HepG2 (cell line): ENCODE measurements at regions not wholly inside any gene's neighbourhood (a gene's known extent, or its start where the extent isn't known, plus 50 kb on each side); places are given as distances from the start of the nearest gene placed in this dataset.
"Not testable (repeated sequence)": the region's sequence is repeated elsewhere in the genome, so short reads cannot be mapped to it uniquely, and the experiment has no call there.

Experiments
- ARNTL ChIP-seq: sonication (generic); formaldehyde crosslinking; IDR thresholded peaks from 2 replicates; pipeline ENCODE4 v1.4.0; 2020; ENCODE audit warnings: mild to moderate bottlenecking, missing genetic modification reagents
- GABPA ChIP-seq, 2 experiments: IDR thresholded peaks; 2 replicates each; pipeline ENCODE4 v1.6.1; 2011 to 2016; ENCODE audit warnings: low read depth in 2 of 2, low read length in 1 of 2, missing biosample characterization in 1 of 2, missing genetic modification characterization in 1 of 2
- HOXD1 ChIP-seq: sonication (generic); formaldehyde crosslinking; IDR thresholded peaks from 2 replicates; pipeline ENCODE4 v1.5.0; 2020; ENCODE audit warnings: missing genetic modification reagents
- MYNN ChIP-seq: sonication (generic); formaldehyde crosslinking; IDR thresholded peaks from 2 replicates; pipeline ENCODE4 v1.4.0; 2020; ENCODE audit warnings: mild to moderate bottlenecking, low read depth, missing genetic modification reagents
- NR1H2 ChIP-seq: sonication (generic); formaldehyde crosslinking; IDR thresholded peaks from 2 replicates; pipeline ENCODE4 v1.8.1; 2022; ENCODE audit warnings: low read depth, missing genetic modification reagents, borderline replicate concordance
- PBX2 ChIP-seq: IDR thresholded peaks from 2 replicates; pipeline ENCODE4 v1.6.1; 2016; ENCODE audit warnings: control low read depth
- POLR2AphosphoS5 ChIP-seq: IDR thresholded peaks from 2 replicates; pipeline ENCODE4 v1.6.1; 2012; ENCODE audit warnings: low read depth, low read length
- RFX5 ChIP-seq: IDR thresholded peaks from 2 replicates; pipeline ENCODE4 v1.6.1; 2011; ENCODE audit warnings: low read depth, low read length, improper control_type of control experiment
- TARDBP ChIP-seq: sonication (generic); formaldehyde crosslinking; IDR thresholded peaks from 2 replicates; pipeline ENCODE4 v1.8.0; 2022; ENCODE audit warnings: mild to moderate bottlenecking, missing genetic modification reagents
- ZMYM4 ChIP-seq: sonication (generic); formaldehyde crosslinking; IDR thresholded peaks from 2 replicates; pipeline ENCODE4 v1.8.1; 2023; ENCODE audit warnings: mild to moderate bottlenecking, missing genetic modification reagents
- ZNF768 ChIP-seq: sonication (generic); formaldehyde crosslinking; IDR thresholded peaks from 2 replicates; pipeline ENCODE4 v1.4.0; 2020; ENCODE audit warnings: missing genetic modification reagents
- ZNF781 ChIP-seq: sonication (generic); formaldehyde crosslinking; IDR thresholded peaks from 2 replicates; pipeline ENCODE4 v1.5.1; 2020; ENCODE audit warnings: borderline replicate concordance, mild to moderate bottlenecking, missing genetic modification reagents; ENCODE audit errors: not compliant biosample characterization
- ZSCAN29 ChIP-seq: sonication (generic); formaldehyde crosslinking; conservative IDR thresholded peaks from 2 replicates; pipeline ENCODE4 v1.4.0; 2020; ENCODE audit warnings: mild to moderate bottlenecking, missing genetic modification reagents
- TF ChIP-seq, protein P1 (sequence below): sonication (generic); formaldehyde crosslinking; IDR thresholded peaks from 2 replicates; pipeline ENCODE4 v1.5.0; 2020; ENCODE audit warnings: mild to moderate bottlenecking, missing genetic modification reagents, moderate library complexity

- TF ChIP-seq ZNF768 (CRISPR knock-in tag); ZMYM4 (CRISPR knock-in tag); ZNF781; RFX5; HOXD1 (CRISPR knock-in tag); TARDBP (CRISPR knock-in tag); PBX2 (CRISPR knock-in tag); ARNTL (CRISPR knock-in tag); ZSCAN29 (CRISPR knock-in tag); GABPA (IDR thresholded peaks at IDR 0.05; ENCODE audit: low read depth, low read length); GABPA (CRISPR knock-in tag; IDR thresholded peaks at IDR 0.05; ENCODE audit: low read depth); POLR2AphosphoS5; MYNN (CRISPR knock-in tag); NR1H2 (CRISPR knock-in tag): not testable (repeated sequence)
- TF ChIP-seq, protein P1, sequence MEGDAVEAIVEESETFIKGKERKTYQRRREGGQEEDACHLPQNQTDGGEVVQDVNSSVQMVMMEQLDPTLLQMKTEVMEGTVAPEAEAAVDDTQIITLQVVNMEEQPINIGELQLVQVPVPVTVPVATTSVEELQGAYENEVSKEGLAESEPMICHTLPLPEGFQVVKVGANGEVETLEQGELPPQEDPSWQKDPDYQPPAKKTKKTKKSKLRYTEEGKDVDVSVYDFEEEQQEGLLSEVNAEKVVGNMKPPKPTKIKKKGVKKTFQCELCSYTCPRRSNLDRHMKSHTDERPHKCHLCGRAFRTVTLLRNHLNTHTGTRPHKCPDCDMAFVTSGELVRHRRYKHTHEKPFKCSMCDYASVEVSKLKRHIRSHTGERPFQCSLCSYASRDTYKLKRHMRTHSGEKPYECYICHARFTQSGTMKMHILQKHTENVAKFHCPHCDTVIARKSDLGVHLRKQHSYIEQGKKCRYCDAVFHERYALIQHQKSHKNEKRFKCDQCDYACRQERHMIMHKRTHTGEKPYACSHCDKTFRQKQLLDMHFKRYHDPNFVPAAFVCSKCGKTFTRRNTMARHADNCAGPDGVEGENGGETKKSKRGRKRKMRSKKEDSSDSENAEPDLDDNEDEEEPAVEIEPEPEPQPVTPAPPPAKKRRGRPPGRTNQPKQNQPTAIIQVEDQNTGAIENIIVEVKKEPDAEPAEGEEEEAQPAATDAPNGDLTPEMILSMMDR (CRISPR knock-in tag), result not testable (repeated sequence)
These were observed 1006.2 kb upstream of the KCND2 start for GRCh38 chr7:119266790-119267189.
